ENCODE measurements at regions not wholly inside any gene's neighbourhood (a gene's known extent, or its start where the extent isn't known, plus 50 kb on each side); places are given as distances from the start of the nearest gene placed in this dataset.
"Not testable (repeated sequence)": the region's sequence is repeated elsewhere in the genome, so short reads cannot be mapped to it uniquely, and the experiment has no call there.

DNA sequence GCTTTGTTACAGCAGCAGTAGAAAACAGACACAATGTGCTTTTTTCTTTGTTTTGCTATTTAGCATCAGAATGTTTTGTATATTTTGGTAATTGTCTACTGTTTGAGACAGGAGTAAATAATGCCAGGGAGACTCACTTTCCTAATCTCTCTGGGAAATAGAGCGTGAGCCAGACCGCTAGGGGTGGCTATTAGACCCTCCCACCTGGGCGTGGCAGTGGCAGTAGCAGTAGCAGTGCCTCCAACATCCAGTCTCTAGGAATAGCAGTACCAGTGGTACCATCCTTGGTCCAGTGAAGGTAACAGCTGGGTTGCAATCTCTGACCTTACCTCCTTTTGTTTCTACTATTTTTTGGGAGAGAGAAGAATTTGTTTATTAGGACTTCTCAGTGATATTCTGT is 165.7 kb upstream of the MAGI2 start:
- DNase-seq = no peak

DNA sequence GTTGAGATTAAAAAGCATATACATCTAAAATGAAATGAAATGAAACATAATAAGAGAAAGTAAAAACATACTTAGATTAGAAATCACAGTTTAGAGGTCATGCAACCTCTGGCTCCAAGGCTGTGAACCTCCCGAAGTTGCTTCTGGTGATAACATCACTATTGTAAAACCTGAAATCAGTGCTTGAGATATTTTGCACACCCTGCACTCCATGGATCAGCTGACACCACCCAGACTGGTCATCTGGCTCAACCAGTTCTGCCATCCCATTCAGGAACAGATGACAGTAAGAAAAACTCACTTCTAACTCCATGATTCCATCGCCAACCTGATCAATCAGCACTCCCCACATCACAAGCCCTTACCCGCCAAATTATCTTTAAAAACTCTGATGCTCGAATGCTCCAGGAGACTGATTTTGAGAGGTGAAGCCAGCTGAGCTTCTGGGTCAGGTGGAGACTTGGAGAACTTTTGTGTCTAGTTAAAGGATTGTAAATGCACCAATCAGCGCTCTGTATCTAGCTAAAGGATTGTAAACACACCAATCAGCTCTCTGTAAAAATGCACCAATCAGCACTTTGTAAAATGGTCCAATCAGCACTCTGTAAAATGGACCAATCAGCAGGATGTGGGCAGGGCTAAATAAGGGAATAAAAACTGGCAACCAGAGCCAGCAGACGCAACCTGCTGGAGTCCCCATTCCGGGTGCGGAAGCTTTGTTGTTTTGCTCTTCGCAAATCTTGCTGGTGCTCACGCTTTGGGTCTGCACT is 162.6 kb upstream of the MAGI2 start:
- no peak for DNase-seq

DNA sequence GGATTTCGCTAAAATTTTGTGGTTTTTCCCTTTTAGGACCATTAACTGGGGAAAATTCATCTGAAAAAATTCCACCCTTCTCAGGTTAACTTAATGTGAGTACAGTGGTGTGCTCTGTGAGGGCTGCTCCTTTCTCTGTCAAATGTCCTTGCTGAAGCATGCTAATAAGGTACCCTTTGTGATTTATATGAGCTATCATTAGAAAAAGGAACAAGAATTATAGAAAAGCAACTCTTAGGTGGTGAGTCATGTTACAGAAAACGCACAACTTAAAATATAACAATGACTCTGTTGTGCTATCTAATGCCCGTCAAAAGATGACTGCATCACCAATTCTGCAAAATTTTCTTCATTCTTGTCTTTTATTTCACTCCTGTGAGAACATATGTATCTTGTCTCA is 162.0 kb upstream of the MAGI2 start:
- DNase-seq = no peak

DNA sequence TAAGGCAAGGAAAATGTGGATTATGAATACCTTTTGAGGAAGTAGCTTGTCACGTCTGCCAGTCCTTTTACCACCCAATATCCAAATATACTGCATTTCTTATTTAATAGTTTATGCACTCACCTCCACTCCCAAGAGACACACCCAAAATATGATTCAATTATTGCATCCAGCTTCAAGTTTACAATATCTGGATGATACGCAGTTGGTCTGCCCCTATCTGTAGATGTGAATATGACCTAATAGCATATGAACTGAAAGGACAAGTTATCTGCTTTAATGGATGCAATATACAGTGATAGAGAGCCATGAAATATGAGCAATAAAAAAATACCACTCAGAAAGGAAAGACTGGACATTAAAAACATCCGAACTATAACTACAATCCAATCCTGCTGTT is 159.4 kb upstream of the MAGI2 start:
- no peak for DNase-seq

DNA sequence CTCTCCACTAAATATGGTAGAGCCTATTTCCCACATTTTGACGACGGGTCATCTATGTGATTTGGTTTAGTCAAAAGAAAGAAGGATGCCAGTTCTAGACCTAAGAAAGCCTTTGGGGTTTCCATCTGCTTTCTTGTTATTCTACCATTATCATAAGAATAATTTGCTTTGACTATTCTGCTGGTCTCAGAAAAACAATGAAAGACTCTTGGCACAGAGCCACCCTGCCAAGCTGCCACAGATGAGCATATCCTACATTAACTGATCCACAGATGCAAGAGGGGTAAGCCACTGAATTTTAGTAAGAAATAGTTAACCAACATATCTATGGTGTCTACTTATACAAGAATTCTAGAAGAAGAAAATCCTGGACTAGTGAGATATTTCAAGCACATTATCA is 158.6 kb upstream of the MAGI2 start:
- peak in 1 of 2 experiments; percentile 30 for DNase-seq

DNA sequence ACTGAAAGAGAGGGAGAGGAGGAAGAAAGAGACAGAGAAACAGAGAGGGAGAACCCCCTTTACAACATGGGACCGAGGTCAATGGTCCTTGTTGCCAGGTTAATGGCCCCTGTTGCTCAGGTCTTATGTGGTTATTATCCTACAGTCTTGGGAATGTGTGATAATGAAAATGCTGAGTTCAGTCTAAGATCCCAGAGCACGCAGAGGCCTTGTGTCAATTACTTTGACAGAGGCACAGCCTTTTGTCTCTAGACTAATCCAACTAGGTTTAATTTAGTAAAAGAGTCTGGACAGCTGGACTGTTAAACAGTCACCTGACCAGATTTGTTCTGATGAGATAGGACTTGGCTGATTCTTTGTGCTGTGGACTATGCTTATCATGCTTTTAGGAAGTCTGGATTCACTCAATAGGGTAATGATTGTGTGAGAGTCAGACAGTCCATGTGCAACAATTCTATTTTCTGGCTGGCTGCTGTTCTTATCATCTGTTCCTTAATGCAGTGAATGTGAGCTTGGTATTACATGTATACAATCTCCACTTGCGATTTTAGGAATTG is 157.4 kb upstream of the MAGI2 start:
- no peak for DNase-seq

DNA sequence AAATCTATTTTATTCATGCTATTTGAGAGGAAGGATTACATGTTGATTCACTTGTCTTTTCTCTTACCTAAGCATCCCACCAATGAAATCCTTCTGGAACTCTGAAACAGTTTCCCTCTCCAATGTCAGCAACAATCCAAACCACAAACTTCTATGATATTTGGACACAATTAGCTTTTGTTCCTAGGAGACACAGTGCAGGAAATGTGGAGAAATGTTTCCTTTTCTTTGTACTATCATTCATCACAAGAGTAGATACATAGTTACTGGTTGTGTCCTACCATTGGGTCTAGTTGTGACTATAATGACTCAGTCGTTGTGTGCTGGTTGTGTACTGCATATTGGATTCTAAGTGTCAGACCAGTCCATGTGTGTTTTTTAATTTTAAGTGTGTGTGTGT is 156.8 kb upstream of the MAGI2 start:
- DNase-seq = no peak

DNA sequence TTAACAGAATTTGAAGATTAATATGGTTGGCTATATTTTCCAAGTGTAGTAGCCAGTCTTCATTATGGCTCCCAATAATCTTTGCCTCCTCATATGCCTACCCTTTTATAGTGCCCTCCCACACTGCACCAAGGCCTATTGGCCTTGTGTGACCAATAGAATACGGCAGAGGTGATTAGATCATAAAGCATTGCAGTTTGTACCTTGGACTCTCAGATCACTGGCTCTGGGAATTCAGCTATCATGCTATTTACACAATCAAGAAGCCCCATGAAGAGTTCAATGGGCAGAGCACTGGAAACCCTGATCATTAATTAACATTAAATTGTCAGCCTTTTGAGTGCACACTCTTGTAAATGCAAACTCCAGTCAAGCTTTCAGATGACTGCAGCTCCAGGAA is 154.5 kb upstream of the MAGI2 start:
- DNase-seq = no peak

DNA sequence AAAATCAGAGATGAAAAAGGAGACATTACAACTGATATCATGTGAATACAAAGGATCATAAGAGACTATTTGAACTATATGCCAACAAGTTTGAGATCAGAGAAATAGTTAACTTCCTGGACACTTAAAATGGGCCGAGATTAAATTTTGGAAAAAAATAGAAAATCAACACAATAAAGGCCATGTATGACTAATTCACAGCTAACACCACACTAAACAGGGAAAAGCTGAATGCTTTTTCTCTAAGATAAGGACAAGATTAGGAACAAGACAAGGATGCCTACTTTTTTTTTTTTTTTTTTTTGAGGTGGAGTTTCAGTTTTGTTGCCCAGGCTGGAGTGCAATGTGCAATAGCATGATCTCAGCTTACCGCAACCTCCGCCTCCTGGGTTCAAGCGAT is 151.4 kb upstream of the MAGI2 start:
- no peak for DNase-seq

DNA sequence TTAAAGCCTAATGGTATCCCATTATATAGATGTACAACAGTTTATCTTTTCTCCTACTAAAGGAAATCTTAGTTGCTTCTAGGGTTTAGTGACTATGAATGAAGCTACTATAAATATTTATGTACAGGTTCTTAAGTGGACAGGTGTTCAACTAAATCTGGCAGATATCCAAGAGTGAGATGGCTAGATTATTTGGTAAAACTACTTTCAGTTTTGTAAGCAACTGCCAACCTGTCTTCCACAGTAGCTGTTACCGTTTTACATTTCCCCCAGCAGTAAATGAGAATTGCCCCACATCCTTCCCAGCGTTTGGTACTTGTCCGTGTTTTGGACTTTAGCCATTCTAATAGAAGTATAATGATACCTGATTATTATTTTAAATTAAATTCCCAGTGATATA is 144.9 kb upstream of the MAGI2 start:
- DNase-seq = peak in 1 of 2 experiments; percentile 55

DNA sequence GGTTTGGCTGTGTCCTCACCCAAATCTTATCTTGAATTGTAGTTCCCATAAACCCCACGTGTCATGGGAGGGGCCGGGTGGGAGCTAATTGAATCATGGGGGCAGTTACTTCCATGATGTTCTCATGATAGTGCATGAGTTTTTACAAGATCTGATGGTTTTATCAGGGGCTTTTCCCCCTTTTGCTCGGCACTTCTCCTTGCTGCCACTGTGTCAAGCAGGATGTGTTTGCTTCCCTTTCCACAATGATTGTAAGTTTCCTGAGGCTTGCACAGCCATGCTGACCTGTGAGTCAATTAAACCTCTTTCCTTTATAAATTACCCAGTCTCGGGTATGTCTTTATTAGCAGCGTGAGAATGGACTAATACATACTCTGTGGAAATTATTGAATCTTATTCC is 141.2 kb upstream of the MAGI2 start:
- DNase-seq = not testable (repeated sequence)

DNA sequence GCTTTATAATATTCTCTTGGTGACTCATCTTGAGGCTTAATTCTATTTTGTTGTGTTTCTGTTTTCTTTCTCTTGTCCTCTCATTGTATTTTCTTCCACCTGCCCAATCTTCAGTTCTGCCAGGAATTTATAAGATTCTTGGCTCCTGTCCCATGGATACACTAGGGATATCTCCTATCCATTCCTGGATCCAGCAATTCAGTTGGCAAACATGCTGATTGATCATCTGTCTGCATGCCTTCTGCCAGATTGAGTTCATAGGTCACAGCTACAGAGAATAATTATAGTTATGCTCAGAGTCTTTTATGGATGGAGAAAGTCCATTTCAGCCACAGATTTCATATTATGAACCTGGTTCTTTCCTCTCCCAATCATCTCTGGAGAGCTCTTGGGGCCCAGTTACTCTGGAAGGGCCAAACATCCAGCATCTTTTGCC is 140.4 kb upstream of the MAGI2 start:
- peak in 1 of 2 experiments; percentile 45 for DNase-seq

DNA sequence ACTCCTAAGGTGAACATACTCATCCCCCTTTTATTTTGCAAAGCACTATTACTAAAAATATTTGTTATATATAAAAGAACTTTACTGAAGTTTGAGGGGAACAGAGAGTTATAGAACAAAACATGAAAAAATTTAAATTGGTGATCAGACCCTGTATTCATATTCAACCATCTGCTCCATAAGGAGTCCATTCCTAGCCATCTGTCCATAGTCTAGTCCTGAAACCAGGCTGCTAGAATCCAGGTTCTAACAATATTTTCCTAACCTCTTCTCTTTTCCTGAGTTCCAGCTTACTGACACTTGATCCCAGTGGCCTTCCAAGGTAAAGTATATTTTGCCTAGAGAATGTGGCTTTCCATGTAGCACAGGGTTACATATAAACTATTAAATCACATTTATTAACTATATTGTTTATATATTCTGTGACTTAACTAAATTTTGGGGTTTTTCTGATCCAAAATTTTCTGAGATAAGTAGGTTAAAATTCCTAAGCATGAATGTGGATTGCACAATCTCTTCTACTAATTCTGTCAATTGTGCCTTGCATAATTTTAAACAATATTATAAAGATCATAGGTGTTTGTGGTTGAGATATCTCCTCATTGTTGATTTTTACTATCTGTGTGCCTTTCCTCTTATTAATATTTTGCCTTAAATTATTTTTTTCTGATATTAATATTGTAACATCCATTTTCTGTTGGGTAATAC is 137.6 kb upstream of the MAGI2 start:
- no peak for DNase-seq

DNA sequence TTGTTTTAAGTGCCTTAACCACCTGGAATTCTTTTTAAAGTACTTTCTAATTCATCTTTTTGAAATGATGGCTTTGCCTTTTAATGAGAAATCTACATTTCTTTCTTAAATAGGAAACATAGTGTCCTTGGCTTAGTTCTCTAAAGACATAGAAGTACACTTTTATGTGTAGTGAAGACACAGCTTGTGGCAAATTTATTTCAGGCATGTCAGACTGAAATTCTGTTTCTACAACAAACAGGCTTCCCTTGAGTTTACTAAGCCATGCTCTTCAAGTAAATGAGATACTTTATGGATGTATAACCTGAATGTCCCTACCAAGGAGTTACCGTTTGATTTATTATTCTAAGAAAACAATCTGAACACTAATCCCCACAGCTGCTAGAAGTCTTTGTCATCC is 136.9 kb upstream of the MAGI2 start:
- no peak for DNase-seq

DNA sequence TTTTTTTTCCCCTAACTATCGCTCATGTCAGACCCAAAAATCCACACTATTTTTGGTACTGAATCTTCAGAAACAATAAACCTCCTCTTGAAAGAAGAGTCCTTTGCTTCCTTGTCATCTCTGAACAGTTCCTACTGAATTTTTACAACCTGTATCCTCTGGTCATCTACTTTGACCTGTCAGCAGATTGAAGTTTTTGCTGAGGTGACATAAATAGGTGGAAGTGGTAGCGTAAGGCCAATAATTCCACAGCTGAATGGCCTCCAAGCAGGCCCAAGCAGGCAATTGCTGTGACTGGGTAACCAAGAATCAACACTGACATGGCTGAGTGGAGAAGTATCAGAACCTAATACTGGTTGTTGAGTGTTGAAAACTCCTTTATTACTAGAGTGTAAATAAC is 117.4 kb upstream of the MAGI2 start:
- DNase-seq = no peak

DNA sequence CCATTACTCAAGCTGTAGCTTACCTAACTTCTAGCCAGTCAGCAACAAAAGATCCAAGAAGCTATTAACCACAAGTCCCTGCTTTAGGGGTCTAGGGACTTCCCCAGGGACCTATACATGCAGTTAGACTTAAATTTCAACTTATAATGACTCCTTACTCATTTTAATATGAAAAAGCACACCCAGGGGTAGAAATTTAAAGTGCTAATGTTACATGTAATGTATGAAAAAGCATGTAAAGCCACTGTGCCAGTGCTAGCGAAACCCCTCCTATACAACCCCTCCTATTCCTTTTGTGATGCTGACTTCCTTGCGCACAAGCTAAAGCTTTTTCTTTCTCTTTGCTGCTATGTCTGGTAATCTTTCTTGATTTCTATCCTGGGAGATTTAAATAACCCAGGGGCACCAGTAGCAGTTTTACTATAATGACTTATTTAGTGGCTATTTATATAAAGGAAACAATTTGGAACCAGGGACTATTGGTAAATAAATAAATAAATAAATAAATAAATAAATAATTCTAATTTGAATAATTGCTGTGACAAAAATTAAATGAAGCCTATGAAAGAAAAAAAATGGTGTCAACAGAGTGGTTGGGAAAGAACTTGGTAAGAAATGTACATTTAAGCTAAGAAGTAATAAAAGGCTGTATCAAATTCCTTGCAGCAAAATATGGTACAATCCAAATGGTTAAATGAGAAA is 110.5 kb upstream of the MAGI2 start:
- no peak for DNase-seq

DNA sequence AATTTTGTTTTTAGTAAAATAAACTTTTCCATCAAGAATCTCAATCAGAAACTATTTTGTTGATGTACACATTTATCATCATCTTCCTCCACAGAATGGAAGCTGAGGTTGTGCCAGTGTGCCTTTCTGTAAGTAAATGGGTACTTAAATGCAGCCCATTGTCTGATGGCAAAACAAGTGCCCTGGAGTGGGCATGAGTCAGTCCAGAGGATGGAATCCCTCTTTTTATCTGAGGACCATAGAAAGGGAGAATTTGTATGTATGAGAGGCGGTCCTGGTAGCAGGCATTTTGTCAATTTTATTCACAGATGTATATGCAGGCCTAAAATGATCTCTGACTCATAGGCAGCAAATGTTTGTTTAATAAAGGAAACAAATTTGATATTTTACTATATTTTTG is 102.1 kb upstream of the MAGI2 start:
- DNase-seq = no peak

DNA sequence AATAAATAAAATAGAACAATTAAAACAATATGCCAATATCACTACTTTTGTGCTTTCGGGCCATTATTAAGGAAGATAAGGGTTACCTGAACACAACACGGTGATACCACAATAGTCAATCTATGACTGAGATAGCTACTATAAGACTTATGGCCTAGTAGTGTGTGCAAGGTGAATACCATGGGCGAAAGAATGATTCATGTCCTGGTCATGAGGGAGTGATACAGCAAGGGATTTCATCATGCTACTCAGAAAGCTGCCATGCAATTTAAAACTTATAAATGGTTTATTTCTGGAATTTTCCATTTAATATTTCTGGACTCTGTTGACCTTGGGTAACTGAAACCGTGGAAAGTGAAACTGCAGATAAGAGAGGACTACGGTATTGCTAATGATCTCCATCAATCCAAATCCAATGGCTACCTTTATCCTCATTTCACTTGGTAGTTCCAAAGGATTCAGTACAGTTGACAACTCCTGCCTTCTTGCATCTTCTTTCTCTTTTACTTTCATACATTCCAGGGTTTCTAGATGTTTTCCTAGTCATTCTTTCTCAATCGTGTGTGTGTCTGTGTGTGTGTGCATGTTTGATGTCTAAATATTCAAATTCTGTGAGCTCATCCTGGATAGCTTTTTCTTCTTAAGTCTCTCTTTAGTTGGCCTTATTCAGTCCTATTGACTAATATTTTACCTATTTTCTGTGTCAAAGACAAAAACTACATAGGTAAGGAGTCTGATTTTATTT is 100.5 kb upstream of the MAGI2 start:
- DNase-seq = no peak

DNA sequence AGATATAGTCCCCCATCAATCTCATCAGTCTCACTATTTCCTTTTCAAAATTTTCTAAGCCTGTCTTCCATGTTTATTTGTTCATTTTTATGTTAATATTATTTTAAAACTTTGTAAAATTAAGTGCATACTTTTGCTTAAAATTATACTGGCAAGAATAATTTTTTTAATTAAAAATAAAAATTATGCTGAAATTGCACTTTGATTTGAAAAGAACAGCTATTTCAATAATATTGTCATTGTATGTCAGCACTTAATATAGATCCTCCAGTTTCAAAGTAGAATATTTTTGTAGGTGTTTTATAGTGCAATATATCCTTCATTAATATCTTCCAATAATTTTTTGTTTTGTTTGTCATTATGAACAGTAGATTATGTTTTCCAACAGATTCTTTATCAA is 99.0 kb upstream of the MAGI2 start:
- no peak for DNase-seq

DNA sequence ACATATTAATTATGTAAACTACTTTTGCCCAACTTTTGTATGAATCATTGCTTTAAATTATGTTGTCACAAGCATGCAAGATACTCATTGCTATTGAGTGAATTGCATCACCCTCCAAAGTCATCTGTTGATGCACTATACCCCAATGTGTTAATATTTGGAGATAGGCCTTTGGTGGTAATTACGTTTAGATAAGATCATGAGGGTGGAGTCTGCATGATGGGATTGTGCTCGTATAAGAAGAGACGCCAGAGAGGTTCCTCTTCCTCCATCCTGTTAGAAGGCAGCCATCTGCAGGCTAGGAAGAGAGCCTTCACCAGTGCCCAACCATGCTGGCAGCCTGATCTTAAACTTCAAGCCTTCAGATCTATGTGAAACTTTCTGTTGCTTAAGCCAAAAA is 95.3 kb upstream of the MAGI2 start:
- DNase-seq = no peak

DNA sequence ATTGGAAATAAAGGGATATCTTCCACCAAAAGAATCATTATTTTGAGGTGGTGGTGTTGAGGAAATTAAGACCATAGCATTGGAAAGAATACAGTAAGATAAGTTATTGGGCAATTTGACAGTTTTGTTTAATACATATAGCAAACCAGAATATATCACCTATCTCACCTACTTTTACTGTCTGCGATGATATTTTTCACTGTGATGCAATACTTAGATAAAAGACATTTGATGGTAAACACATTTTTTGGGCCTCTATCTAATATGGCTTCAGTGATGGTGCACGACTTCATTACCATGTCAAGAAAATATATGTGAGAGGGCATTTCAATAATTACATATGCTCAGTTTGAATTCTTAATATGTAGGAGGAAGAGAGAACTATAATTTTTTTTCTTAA is 93.7 kb upstream of the MAGI2 start:
- no peak for DNase-seq

DNA sequence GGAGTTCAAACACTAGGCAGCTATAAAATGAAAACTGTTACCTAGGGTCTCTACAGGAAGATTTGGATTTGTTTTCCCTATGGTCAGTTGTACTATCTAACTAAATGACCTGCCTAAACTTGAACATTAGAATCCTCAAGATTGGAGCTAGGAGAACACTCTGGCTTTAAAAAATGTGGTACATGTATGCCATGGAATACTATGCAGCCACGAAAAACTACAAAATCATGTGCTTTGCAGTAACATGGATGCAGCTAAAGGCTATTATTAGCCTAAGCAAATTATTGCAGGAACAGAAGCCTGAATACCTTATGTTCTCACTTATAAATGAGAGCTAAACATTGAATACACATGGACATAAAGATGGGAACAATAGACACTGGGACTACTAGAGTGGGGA is 87.1 kb upstream of the MAGI2 start:
- DNase-seq = no peak

DNA sequence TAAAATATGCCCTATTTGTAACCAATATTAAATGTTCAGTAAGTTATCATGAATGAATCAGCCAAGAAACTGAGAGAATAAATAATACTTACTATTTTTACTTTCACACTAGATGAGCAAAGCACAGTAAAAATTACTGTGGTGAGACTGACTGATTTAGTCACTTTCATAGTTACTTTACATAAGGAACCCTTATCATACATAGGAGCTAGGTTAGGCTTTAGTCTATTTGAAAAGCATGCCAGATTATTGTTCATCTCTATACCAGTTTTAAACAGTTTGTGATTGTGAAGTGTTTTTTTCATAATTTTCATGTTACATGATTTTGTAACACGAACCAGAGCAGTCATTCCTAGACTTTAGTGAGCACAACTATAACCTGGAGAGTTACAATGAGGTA is 80.7 kb upstream of the MAGI2 start:
- DNase-seq = no peak
